ENCODE measurements at regions not wholly inside any gene's neighbourhood (a gene's known extent, or its start where the extent isn't known, plus 50 kb on each side); places are given as distances from the start of the nearest gene placed in this dataset.

DNA sequence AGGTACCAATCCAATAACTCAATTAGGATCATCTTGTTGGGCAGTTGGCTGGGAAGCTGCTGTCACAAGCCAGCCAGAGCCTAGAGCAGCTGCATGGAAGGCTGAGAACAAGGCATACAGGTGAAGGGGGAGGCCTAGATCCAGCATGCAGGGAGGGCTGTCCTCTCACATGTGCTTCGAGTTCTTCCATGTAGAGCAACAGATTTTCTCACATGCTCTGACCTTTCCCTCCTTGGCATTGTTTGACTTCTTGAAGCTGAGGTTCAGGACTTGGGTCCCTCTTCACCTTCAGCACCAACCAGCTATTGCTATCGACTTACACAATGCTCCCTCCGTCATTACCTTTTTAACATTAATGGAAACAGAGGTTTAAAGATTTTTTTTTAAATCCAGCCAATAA is 257.7 kb downstream of the ATG4C start:
- Histone ChIP-seq H3K27ac (no peak overlapping the region), H2AFZ (no peak overlapping the region), H3K4me1 (replicated peaks; ENCODE audit: insufficient read depth) (no peaks in the 10 kb centered on the region), H3K27me3 (ENCODE audit: insufficient read depth, low read depth) (peaks cover 31% of the 10 kb centered on the region), H3K9me2 (ENCODE audit: insufficient read depth) (no peaks in the 10 kb centered on the region), H3K9me3 (ENCODE audit: insufficient read depth, low read depth) (no peaks in the 10 kb centered on the region), H3K36me3 (ENCODE audit: low read depth) (no peaks in the 10 kb centered on the region), H3F3A (ENCODE audit: insufficient read depth, low read depth) (no peaks in the 10 kb centered on the region), H3K4me3 (no peak overlapping the region), H4K20me1 (ENCODE audit: insufficient read depth) (no peaks in the 10 kb centered on the region), H3K79me2 (ENCODE audit: low read depth) (no peaks in the 10 kb centered on the region), H3K4me2 (no peak overlapping the region)
- ChIA-PET CTCF (no interaction called here), POLR2A (ENCODE audit: unreplicated experiment) (no interaction called here)
- TF ChIP-seq, protein P1, sequence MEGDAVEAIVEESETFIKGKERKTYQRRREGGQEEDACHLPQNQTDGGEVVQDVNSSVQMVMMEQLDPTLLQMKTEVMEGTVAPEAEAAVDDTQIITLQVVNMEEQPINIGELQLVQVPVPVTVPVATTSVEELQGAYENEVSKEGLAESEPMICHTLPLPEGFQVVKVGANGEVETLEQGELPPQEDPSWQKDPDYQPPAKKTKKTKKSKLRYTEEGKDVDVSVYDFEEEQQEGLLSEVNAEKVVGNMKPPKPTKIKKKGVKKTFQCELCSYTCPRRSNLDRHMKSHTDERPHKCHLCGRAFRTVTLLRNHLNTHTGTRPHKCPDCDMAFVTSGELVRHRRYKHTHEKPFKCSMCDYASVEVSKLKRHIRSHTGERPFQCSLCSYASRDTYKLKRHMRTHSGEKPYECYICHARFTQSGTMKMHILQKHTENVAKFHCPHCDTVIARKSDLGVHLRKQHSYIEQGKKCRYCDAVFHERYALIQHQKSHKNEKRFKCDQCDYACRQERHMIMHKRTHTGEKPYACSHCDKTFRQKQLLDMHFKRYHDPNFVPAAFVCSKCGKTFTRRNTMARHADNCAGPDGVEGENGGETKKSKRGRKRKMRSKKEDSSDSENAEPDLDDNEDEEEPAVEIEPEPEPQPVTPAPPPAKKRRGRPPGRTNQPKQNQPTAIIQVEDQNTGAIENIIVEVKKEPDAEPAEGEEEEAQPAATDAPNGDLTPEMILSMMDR (conservative IDR thresholded peaks at IDR 0.05), result no peak
- no peak for TF ChIP-seq EZH2 (IDR thresholded peaks at IDR 0.05; ENCODE audit: low read depth)
- DNase-seq, result no peak
- no TSS peak for BruUV-seq (replicated peaks)
- intact Hi-C loops (cut with micrococcal nuclease; ENCODE audit: unreplicated experiment), result no loop called here

DNA sequence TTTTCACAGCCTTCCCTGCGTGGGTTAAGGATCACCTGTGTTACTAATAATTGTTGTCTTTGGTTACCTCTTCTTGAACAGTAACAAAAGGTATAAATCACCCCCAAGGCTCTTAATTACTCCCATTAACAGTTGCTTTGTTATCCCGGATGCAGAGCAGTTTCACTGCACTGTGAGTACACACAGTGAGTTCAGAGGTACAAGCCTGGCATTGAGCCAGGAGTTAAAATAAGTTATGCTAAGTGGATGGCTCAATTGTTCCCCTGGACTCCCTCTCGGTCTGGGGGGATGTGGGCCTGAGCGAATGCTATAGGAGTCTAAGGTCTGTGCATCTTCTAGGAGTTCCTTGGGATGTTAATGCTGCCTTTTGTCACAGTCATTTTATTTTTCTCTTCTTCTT is 258.3 kb downstream of the ATG4C start:
- H3K9me2 ChIP-seq (ENCODE audit: insufficient read depth), result no peaks in the 10 kb centered on the region
- no peaks in the 10 kb centered on the region for H3K79me2 ChIP-seq (ENCODE audit: low read depth)
- ChIA-PET CTCF (no interaction called here), POLR2A (ENCODE audit: unreplicated experiment) (no interaction called here)
- H3K27ac ChIP-seq, result no peak overlapping the region
- no peaks in the 10 kb centered on the region for H3K9me3 ChIP-seq (ENCODE audit: insufficient read depth, low read depth)
- H4K20me1 ChIP-seq (ENCODE audit: insufficient read depth), result no peaks in the 10 kb centered on the region
- no peak overlapping the region for H3K4me3 ChIP-seq
- H3K4me1 ChIP-seq (replicated peaks; ENCODE audit: insufficient read depth), result no peaks in the 10 kb centered on the region
- H3F3A ChIP-seq (ENCODE audit: insufficient read depth, low read depth), result no peaks in the 10 kb centered on the region
- no TSS peak for BruUV-seq (replicated peaks)
- no peak overlapping the region for H2AFZ ChIP-seq
- H3K36me3 ChIP-seq (ENCODE audit: low read depth), result no peaks in the 10 kb centered on the region
- peaks cover 36% of the 10 kb centered on the region for H3K27me3 ChIP-seq (ENCODE audit: insufficient read depth, low read depth)
- no peak for TF ChIP-seq EZH2 (IDR thresholded peaks at IDR 0.05; ENCODE audit: low read depth)
- TF ChIP-seq, protein P1 (conservative IDR thresholded peaks at IDR 0.05), result no peak
- H3K4me2 ChIP-seq, result no peak overlapping the region
- intact Hi-C loops (cut with micrococcal nuclease; ENCODE audit: unreplicated experiment), result no loop called here
- no peak for DNase-seq

DNA sequence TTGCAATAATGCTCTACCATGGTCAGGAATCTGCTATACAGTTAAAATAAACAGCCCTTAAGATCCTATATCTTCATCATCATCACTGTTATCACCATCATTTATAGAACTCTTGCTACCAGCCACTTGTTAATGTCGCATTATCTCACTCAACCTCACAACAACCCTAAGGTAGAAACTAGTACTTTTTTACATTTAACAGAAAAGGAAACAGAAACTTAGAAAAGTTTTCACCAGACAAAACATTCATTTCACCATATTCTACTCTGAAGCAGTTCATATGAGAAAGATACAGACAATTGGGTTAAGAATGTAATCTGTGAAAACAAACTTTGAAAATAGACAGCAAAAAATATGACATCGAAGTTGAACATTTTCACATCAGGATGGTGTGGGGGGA is 262.6 kb downstream of the ATG4C start:
- BruUV-seq (replicated peaks), result no TSS peak
- H3K27ac ChIP-seq, result no peak overlapping the region
- H3K4me1 ChIP-seq (replicated peaks; ENCODE audit: insufficient read depth), result no peaks in the 10 kb centered on the region
- no peaks in the 10 kb centered on the region for H3K9me2 ChIP-seq (ENCODE audit: insufficient read depth)
- no peaks in the 10 kb centered on the region for H4K20me1 ChIP-seq (ENCODE audit: insufficient read depth)
- no peaks in the 10 kb centered on the region for H3K36me3 ChIP-seq (ENCODE audit: low read depth)
- intact Hi-C loops (cut with micrococcal nuclease; ENCODE audit: unreplicated experiment), result no loop called here
- no peaks in the 10 kb centered on the region for H3K79me2 ChIP-seq (ENCODE audit: low read depth)
- TF ChIP-seq EZH2 (IDR thresholded peaks at IDR 0.05; ENCODE audit: low read depth), result no peak
- TF ChIP-seq, protein P1 (conservative IDR thresholded peaks at IDR 0.05), result no peak
- H2AFZ ChIP-seq, result no peak overlapping the region
- H3F3A ChIP-seq (ENCODE audit: insufficient read depth, low read depth), result no peaks in the 10 kb centered on the region
- no peak overlapping the region for H3K4me2 ChIP-seq
- peaks cover 61% of the 10 kb centered on the region for H3K27me3 ChIP-seq (ENCODE audit: insufficient read depth, low read depth)
- no peaks in the 10 kb centered on the region for H3K9me3 ChIP-seq (ENCODE audit: insufficient read depth, low read depth)
- no peak overlapping the region for H3K4me3 ChIP-seq
- POLR2A ChIA-PET (ENCODE audit: unreplicated experiment), result no interaction called here
- CTCF ChIA-PET, result no interaction called here
- DNase-seq, result no peak
